Inflammatory macrophage treated with lipopolysaccharide for 1 hour (primary cell): ENCODE measurements at regions not wholly inside any gene's neighbourhood (a gene's known extent, or its start where the extent isn't known, plus 50 kb on each side); places are given as distances from the start of the nearest gene placed in this dataset.

Source experiments
- DNase-seq, 2 donors: peaks; one replicate each; pipeline ENCODE4 v3.0.0-alpha.2; 2020 to 2022

- peak; percentile 9 to 69 for DNase-seq
Measured at GRCh38 chr2:239756790-239757760, 268.1 kb downstream of the NDUFA10 start.

- DNase-seq, result peak; percentile 26 to 64
Measured at GRCh38 chr2:239756031-239756789, 268.9 kb downstream of the NDUFA10 start.

DNA sequence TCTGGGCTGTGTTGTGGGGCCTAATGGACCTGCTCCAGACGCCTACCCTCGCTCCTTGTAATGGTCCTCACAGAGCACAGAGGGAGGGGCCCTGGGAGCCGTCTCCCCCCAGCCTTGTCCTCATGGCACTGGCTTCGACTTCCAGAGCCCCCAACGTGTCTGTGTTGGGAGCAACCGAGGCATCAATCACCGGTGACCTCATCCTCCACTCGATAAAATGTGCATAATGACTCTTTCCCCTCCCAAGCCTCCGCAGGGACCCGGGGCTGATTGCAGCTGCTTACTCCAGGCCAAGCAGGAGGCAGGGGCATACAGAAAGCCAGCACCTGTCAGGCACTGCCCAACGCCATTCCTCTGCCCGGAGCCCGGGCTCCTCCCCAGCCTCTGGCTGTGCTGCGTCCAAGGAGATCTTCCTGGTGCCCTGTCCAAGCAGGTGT, 271.7 kb downstream of the NDUFA10 start:
- DNase-seq, result no peak

- peak; percentile 12 to 53 for DNase-seq
Measured at GRCh38 chr2:239752951-239753350, 272.2 kb downstream of the NDUFA10 start.

DNA sequence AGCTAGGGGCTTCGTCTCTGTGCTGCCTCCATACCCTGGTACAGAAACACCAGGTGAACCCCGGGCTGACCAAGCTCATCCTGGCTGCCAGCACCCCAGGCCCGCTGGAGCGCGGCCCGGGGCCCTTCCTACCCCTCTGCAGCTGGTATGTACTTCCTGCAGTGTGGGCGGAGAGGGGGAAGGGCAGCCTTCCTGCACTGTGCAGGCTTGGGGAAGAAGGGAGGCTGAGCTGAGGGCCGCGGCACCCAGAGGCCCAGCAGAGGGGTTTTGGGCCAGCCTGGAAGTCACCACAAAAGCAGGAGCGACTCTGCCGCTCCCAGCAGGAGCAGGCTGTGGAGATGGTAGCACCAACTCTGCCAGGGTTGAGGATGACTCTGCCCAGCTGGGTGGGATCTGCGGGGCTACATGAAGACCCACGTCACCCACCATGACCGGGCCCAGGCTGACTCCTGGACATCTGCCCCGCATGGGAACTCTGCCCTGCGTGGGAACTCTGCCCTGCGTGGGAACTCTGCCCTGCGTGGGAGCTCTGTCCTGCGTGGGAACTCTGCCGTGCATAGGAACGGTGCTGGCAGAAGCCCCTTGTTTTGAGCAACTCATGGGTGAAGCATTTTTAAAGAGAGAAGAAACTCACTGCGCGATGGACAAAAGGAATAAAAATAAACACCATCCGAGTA, 273.3 kb downstream of the NDUFA10 start:
- peak; percentile 31 to 60 for DNase-seq

DNA sequence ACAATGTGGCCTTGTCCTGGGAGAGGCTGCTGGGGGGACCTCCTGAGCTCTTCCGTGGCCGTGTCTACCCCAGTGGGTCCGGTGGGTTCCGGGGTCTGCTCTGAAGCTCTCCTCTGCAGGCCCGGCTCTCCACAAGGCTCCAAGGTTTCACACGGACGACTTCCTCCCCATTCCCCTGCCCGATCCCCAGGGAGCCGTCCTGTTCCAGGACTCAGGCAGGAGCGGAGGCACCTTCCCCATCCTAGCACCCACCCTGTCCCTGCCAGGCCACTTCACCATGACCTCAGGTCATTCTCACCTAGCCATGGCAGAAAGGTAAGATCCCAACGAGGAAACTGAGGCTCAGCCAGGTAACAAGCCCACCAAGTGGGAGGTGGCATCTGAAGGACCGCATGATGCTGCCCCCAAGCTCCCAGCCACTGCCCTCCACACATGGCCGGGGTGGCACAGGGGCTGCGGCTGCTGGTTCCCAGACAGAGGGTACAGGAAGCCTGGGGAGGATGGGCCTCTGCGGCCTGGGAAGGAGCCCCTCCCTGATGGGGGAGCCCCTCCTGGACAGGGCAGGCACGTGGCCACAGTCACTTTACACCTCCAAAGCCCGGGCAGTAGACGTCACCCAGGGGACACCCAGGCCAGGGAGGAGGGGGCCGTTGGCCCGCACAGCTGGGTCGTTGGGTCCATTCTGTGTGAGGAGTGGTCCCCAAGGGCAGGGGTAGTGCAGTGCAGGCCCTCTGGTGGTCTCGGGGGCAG, 274.0 kb downstream of the NDUFA10 start:
- DNase-seq, result no peak

DNA sequence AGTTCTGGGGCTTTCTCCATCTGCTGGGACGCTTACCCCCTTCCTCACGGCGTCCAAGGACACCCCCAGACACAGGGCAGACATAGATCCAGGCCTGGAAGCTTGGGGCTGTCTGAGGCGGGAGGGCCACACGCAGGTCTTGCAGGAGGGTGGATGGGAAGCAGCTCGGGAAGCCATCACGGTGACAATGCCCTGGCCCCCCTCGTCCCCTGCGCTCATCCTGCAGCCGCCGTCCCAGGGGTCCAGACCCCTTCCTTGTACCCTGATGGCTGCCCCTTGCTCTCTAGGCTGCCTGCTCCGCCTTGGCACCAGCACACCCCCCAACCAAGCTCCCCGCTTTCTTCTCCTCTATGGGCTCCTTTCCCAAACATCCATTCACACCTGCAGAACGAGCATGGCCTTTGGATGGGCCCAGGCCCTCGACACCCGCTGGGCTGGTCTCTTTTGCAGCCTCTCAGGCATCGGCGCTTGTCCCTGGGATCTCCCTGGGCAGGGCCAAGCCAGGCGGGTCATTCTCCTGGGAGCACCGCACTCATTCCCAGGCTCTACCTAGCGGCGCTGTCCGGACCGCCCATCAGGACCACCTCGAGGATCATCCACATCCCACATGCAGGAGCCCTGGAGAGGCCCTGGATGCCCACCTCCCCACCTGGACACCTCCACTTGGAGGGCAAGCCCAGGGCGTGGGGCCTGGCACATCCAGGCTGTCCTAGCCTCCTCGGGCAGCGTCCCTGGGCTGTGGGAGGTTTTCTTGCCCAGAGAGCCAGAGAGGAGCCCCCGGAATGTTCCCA, 274.9 kb downstream of the NDUFA10 start:
- DNase-seq, result no peak

DNA sequence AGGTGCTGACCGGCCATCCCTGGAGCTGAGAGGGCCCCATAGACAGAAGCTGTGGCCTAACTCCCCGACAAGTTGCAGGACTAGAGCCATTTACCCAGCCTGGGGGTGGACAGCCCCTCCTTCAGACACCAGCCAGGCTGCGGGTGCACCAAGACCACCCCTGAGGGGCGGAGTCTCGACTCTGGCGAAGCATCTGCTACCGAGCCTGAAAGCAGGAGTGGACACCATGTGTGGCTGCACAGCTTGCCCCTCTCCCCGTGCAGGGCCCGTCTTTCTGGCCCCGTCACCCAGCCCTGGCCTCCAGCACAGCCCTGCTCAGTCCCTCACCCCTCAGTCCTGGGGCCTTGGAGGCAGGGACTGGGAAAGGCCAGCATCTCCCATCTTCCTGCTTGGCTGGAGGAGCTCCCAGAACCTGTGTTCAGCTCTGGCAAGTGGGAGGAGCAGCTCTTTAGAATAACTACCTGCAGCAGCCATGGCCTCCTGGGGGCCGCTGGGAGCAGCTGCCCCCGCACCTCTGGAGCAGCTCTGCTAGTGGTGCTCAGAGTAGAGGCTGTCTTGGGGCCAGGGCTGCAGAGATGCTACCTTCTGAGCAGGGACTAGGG, 275.8 kb downstream of the NDUFA10 start:
- no peak for DNase-seq

DNA sequence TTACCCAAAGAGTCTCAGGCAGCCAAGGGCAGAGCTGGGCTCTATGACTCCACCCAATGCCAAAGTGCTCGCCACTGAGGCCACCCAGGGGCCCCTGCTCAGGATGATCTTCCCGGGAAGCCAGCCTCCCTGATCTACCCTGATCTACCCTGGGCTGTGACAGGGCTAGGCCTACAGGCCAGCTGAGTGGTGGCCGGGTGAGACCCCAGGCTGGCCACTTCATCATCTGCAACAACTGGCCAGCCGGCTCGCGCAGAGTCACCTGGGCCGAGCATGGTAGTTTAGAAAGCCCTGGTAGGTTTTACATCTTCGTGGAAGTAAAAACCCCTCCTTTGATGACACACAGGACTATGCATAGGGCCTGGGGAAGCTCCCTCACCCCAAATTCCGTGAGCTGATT, 276.3 kb downstream of the NDUFA10 start:
- DNase-seq, result no peak

GRCh38 chr2:239747771-239748170, 277.4 kb downstream of the NDUFA10 start:
- no peak for DNase-seq

GRCh38 chr2:239747274-239747673, 277.9 kb downstream of the NDUFA10 start:
- DNase-seq, result peak; percentile 14 to 54

DNA sequence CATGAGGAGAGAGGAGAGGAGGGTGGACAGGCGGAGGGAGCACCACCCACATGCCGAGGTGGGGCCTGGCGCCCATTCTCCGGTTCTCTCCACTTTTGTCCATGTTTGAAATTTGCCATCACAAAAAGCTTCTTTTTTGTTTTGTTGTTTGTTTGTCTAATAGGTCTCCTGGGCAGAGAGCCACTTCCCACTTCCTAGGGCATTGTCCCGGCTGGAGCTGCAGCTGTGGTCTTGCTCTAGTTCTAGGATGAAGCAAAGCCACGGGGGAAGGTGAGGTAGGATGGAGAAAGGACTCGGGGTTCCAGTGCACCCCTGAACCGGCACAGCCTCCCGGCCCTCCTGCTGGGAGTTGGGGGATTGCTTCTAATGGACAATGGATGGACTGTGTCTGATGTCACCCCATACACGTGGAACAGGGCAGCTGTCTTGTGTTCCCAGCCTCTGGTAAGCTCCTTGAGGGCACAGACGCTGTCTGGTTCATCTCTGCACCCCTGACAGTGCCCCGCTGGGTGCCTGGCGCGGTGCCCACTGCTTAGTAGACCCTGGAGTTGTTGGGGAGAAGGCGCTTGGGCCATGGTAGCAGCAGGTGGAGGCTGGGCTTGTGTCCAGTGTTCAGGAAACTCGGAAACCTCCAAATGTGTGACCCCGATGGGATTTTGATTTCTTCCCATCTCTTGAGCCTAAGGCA, 278.4 kb downstream of the NDUFA10 start:
- no peak for DNase-seq

GRCh38 chr2:239745386-239746227, 279.5 kb downstream of the NDUFA10 start:
- DNase-seq, result no peak

- DNase-seq, result no peak
Measured at GRCh38 chr2:239744706-239745340, 280.3 kb downstream of the NDUFA10 start.

GRCh38 chr2:239743206-239743605, 281.9 kb downstream of the NDUFA10 start:
- no peak for DNase-seq

DNA sequence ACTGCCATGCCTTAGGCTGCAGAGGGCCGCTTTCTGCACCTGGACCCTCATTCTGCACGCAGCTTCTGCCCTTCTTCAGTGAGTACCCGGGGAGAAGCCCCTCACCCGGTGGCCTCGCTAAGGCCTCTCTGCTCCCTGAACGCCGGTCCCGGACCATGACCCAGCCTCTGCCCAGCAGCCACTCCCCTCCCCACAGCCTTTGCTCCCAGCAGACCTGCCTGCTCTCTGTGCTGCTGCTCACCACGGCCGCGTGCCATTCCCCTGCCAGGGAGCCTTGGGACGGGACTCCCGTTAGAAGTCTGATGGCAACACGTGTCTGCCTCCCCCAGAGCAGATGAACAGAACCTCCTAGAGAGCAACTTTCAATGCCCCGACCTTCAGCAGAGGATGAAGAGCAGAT, 282.8 kb downstream of the NDUFA10 start:
- DNase-seq, result no peak

DNA sequence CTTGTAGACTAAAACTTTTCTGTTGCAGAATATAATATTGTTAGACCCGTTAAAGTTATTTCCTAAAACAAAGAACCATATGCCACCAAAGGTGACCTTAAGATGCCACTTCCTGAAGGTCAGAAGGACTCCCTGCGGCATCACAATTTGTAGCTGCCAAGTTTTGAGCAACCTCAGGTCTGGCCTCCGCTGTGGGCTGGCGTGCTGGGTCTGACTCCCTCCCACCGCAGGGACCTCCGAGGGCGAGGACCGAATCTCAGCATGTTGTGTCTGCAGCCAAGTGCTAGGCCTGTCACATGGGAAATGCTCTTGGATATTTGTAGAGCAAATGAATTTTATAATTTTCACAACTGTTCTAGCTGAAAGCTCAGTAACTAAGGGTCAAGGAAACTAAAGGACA, 285.9 kb downstream of the NDUFA10 start:
- DNase-seq, result no peak

GRCh38 chr2:239738159-239738558, 287.0 kb downstream of the NDUFA10 start:
- no peak for DNase-seq

GRCh38 chr2:239737144-239737463, 288.0 kb downstream of the NDUFA10 start:
- DNase-seq, result no peak
